Femur (tissue), 1 donor: ENCODE measurements at regions not wholly inside any gene's neighbourhood (a gene's known extent, or its start where the extent isn't known, plus 50 kb on each side); places are given as distances from the start of the nearest gene placed in this dataset.

Source experiments
- DNase-seq: peaks from one replicate; pipeline ENCODE4 v3.0.0-alpha.2; 2017

GRCh38 chr18:54100920-54101470 lies 123.5 kb downstream of the MBD2 start:
- DNase-seq = no peak

GRCh38 chr18:54100466-54100865 lies 124.0 kb downstream of the MBD2 start:
- no peak for DNase-seq

- no peak for DNase-seq
Measured at GRCh38 chr18:54094474-54094873, 130.0 kb downstream of the MBD2 start.

- no peak for DNase-seq
Measured at GRCh38 chr18:54090856-54091255, 133.6 kb downstream of the MBD2 start.

GRCh38 chr18:54089749-54090459 lies 134.6 kb downstream of the MBD2 start:
- no peak for DNase-seq

- DNase-seq = no peak
Measured at GRCh38 chr18:54086863-54087262, 137.6 kb downstream of the MBD2 start.

- DNase-seq = no peak
Measured at GRCh38 chr18:54086046-54086802, 138.2 kb downstream of the MBD2 start.

GRCh38 chr18:54080858-54081257 lies 143.6 kb downstream of the MBD2 start:
- DNase-seq = no peak

GRCh38 chr18:54076166-54076565 lies 148.3 kb downstream of the MBD2 start:
- DNase-seq = no peak

GRCh38 chr18:54075689-54076088 lies 148.8 kb downstream of the MBD2 start:
- no peak for DNase-seq

GRCh38 chr18:54069729-54070128 lies 154.7 kb downstream of the MBD2 start:
- DNase-seq = no peak

GRCh38 chr18:54060343-54061005 lies 164.0 kb downstream of the MBD2 start:
- no peak for DNase-seq

GRCh38 chr18:54052732-54053429 lies 171.6 kb downstream of the MBD2 start:
- DNase-seq = no peak

- no peak for DNase-seq
Measured at GRCh38 chr18:54052259-54052658, 172.2 kb downstream of the MBD2 start.

GRCh38 chr18:54043484-54044251 lies 180.8 kb downstream of the MBD2 start:
- no peak for DNase-seq

- no peak for DNase-seq
Measured at GRCh38 chr18:54035927-54036326, 188.5 kb downstream of the MBD2 start.

- no peak for DNase-seq
Measured at GRCh38 chr18:54033052-54033451, 191.4 kb downstream of the MBD2 start.

GRCh38 chr18:54032412-54032811 lies 192.1 kb downstream of the MBD2 start:
- DNase-seq = no peak

- no peak for DNase-seq
Measured at GRCh38 chr18:54031243-54031642, 193.2 kb downstream of the MBD2 start.

- DNase-seq = no peak
Measured at GRCh38 chr18:54030434-54030833, 194.0 kb downstream of the MBD2 start.

- DNase-seq = no peak
Measured at GRCh38 chr18:54023471-54023870, 201.0 kb downstream of the MBD2 start.

- DNase-seq = no peak
Measured at GRCh38 chr18:54020966-54021365, 203.5 kb downstream of the MBD2 start.
